GM21528 (cell line): ENCODE measurements at regions not wholly inside any gene's neighbourhood (a gene's known extent, or its start where the extent isn't known, plus 50 kb on each side); places are given as distances from the start of the nearest gene placed in this dataset.
"Not testable (repeated sequence)": the region's sequence is repeated elsewhere in the genome, so short reads cannot be mapped to it uniquely, and the experiment has no call there.

ENCODE experiments used
- ATAC-seq: cut with Tn5 transposase; IDR thresholded peaks from one replicate; pipeline ENCODE4 v1.9.1; 2021; ENCODE audit warnings: mild to moderate bottlenecking, moderate library complexity; ENCODE audit not compliant: unreplicated experiment, low FRiP score

DNA sequence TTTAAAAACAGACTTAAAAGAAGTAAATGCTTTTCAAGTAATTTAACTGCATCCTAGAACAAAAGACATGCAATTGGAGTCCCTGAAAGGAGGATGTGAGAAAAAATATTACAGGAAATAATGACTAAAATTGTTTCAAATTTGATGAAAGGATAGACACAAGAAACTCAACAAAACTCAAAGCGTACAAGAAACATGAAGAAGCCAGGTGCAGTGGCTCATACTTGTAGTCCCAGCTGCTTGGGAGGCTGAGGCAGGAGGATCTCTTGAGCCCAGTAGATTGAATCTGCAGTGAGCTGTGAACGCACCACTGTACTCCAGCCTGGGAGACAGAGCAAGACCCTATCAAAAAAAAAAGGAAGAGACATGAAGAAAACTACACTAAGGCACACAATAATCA, 118.1 kb upstream of the SLC39A10 start:
- ATAC-seq, result no peak

DNA sequence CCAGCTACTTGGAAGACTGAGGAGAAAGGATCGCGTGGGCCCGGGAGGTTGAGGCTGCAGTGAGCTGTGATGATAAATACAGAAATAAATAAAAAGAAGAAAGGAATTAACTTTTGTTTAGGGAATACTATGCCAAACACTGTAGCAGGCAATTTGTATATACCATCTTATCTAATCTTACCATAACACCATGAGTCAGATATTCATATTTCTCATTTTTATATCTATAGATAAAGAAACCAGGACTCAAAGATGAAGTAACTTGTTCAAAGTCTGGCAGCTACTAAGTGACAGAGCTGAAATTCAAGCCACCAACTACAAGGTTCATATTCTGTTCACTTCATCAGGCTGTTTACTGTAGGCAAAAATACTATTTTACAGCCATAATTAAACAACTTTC, 119.2 kb upstream of the SLC39A10 start:
- no peak for ATAC-seq

DNA sequence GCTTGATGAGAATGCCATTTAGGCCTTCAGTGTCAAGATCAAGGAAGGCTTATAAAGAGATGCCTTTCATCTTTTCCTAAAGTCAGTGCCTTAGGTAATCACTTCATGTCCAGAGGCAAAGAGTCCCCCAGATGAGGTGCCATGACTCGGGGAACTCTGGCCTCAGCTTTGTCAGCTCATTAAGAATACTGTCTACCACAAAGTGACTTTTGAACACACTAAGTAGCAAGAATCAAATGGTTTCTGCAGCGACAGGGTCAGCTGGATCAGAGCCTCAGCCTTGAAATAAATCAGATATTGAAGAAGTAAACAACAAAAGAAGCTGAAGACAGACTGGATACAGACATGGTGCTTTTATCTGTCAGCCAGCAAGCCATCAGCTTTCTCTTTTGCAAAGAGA, 120.1 kb upstream of the SLC39A10 start:
- ATAC-seq, result no peak

DNA sequence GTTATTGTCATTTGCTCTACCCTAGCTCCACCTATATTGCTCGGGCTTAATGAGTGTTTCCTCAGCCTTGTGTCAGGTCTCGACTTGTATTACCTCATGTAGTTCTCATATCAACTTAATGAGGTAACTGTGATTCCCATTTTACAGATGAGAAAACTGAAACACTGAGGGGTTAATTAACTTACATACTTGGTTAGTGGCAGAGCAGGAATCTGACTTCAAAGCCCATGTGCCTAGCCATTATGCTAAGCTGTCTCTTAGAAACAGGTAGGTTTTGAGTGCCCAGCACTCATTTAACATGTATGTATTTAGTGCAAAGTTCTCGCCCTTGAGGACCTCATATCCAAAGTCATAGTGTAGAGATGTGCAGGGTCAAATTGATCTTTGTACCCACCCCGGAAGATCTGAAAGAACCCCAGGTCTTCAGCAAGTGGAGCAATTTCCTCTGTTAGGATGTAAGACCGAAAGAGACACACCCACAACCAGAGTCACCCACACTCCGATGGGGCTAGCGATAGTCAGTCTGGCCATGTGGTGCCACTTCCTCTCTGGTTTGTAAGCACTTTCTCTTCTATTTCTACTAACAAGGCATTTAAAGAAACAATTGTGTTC, 121.0 kb upstream of the SLC39A10 start:
- peak; percentile 93 for ATAC-seq

DNA sequence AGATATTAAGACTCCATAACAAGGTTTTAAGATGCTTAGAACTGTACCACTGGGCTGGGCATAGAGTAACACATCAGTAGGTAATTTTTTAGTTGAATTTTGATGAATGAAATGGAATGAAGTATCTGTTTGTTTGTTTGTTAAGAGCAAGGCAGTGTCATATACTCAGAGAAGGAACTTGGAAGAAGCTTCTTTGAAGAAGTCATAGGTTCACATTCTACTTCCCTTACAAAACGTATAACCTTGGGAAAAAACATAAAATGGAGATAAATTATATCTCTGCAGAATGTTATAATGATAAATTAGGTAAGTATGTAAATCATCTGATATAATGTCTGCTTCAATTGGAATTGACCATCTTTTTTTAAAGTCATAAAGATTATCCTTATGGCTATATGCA, 122.1 kb upstream of the SLC39A10 start:
- no peak for ATAC-seq

DNA sequence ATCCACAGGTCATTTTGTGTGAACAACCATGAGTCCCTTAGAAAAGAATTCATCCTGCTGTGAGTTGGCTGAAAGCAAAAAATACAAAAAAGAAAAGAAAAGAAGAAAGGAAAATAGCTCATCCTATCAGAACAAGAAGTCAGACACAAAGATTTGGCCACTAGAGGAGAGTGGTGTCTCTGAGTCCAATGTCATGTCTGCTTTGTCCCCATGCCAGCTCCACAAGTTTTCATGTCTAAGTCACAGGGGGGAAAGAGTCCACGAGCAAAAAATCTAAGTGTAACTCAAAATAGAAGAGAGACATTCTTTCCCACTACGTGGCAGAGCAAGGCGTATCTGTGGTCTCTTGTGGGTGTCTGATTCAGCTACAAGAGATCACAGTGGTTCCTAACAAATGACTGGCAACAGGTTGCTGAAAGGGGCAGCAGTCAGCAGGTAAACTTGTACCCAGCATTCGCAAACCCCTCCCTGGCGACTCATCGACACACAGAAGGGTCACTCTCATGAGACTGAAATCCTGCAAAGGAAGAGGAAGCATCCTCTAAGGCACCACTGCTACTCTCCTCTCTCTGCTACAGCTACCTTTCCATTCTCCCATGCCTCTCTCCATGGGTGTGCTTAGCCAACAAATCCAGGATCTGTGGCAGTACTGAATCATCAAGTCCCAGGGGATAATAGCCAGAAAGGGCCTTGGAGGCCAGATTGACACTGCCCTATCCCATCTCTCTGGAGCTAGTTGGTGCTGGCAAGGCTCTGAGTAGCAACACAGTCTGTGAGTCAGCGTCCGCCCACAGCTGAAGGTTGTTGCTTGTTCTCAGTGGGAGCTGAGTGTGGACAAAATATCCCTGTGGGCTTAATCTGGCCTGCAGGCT, 123.0 kb upstream of the SLC39A10 start:
- ATAC-seq, result no peak

DNA sequence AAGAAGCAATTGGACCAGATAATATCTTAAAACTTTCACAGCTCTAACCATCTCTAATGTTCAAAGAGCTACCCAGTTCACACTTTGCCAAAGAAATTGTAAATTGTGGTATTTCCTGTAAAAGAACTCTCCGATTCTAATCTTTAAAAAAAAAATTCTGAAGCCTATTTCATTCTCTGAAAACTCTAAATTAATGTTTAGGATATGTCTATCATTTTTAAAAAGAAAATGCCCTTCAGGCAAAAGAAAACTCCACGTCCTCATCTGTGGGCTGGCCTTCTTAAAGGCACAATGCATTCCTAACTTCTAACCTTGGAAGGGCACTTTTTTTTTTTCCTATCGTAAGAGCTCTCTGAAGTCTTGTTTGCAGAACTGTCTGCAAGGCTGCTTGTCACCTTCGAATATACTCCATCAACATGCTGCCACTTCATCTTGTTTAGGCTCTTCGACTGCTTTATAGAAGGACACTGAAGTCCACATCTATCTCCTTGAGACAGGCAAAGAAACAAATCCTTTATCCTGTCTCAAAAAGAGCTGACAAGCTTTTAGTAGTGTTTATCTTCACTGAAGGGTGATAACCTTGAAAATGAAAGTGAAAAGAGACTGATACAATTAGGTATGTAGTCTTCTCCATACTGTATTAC, 124.3 kb upstream of the SLC39A10 start:
- ATAC-seq, result peak; percentile 56

DNA sequence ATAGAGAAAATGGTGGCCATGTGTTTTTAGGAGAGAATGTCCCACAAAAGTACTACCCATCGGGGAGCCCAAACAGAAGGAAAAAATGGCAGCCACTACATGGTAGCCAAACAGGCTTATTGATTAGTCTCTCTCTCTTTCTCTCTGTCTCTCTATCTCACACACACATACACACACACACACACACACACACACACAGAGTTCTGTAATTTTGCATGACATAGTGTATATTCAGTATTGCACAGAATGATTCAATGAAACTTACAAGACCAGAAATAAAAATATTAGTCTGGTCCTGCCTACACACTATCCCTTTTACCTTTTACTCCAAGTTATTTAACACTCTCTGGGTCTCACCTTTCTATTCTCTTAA, 124.8 kb upstream of the SLC39A10 start:
- no peak for ATAC-seq

DNA sequence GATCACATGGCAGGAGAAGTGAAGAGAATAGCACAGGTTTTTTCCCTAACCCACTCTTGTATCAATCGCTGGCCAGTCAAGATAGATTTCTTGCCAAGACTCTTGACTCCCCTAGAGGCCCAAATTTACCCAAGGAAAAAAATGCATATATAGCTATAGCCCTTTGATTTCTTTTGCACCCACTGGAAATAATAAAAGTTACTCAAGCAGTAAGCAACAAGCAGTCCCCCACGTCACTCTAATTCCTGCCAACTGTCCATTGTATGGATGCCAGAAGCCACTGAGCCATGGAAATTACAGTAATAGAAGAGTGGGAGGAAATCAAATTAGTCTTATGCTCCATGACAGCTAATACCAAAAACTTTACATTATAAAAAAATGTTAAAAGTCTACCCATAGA, 125.3 kb upstream of the SLC39A10 start:
- ATAC-seq, result no peak

DNA sequence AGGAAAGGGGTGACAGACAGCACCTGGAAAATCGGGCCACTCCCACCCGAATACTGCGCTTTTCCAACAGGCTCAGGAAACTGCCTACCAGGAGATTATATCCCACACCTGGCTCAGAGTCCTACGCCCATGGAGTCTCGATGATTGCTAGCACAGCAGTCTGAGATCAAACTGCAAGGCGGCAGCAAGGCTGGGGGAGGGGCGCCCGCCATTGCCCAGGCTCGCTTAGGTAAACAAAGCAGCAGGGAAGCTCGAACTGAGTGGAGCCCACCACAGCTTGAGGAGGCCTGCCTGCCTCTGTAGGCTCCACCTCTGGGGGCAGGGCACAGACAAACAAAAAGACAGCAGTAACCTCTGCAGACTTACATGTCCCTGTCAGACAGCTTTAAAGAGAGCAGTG, 133.8 kb upstream of the SLC39A10 start:
- not testable (repeated sequence) for ATAC-seq

DNA sequence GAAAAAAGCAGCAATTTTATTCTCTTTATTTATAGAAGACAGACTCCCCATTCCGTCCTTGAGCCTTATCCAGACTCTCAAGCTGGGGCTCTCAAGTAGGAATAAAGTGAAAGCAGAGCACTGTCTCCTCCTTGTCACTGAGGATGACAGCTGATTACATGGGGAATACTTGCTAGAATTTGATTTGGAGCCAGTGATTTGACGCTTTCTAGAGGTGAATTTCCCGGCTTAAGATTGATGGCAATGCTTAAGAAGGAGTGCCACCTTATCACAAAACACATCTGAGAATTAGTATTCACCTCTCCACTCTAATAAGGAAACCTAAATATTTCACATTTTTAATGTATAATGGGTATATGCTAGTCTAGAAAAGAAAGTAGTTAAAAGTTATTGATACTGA, 135.4 kb upstream of the SLC39A10 start:
- ATAC-seq, result no peak

DNA sequence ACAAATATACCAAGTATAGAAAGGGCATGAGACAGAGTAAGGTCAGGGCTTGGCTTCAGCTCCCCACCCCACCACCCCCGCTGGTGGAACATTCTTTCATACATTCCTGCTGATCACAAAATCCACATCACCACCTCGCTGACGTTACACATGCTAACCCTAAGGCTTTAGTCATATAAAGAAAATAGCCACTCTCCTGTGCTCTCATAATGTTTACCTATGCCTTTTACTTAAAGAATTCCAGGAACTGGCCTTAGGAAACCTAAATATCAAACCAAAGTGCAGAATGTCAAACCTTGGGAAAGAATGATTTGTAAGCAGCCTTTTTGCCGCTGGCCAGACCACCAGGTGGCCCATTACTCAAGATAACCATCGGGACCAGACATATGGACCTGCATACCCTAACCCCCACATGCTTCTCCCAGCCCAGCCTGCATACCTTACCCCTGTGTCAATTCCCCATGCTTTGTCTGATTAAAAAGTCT, 136.3 kb upstream of the SLC39A10 start:
- no peak for ATAC-seq

DNA sequence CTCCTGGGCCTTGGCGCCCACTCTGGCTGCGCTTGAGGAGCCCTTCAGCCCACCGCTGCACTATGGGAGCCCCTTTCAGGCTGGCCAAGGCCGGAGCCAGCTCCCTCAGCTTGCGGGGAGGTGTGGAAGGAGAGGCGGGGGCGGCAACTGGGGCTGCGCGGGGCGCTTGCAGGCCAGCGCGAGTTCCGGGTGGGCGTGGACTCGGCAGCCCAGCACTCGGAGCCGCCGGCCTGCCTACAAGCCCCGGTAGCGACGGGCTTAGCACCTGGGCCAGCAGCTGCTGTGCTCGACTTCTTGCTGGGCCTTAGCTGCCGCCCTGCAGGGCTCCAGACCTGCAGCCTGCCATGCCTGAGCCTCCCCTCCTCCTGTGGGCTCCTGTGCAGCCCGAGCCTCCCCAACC, 141.5 kb upstream of the SLC39A10 start:
- ATAC-seq, result no peak

DNA sequence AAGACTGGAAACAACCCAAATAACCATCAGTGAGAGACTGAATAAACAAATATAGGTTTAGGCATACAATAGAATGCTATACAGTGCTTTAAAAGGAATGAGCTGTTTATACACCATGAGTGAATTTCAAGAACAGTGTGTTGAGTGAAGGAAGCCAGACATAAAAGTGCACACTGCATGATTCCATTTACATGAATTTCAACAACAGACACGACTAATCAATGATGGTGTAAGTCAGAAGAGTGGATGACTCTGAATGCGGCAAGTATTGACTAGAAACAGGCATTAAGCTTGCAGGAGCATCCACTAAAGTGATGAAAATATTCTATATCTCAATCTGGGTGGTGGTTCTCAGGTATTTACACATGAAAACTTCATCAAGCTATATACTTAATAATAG, 142.7 kb upstream of the SLC39A10 start:
- no peak for ATAC-seq

DNA sequence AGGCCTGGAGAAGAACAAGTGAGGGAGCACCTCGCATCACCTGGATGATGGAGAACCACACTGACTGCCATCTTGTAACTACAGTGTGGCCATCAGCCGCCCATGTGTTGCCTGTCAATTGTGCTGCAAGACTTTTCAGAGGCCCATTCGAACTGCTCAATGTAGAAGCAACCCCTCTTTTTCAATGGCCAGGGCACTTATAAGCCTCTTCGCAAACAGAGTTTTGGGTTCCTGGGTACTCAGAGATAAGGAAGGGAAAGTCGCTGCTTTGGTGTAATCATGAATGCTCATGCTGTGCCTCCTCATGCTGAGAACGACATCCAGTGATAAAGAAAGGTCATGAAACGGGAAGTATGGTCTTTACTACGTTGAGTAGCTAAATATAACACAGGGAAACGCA, 143.9 kb upstream of the SLC39A10 start:
- ATAC-seq, result no peak

DNA sequence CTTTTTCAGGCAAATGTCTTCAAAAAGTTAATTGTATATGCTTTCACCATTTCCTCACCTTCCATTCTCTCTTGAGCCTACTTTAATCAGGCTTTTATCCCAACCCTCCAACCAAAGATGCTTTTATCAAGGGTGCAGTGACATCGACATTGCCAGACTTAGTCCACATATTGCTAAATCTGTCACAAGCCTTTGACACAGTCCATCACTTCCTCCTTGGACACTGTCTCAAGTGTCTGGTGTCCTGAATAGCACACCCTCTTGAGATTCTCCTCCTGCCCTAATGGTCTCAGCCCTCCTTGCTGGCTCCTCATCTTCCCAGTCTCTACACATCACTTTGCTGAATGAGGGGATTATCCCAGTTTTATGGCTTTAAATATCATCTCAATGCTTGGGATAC, 147.5 kb upstream of the SLC39A10 start:
- ATAC-seq, result no peak

DNA sequence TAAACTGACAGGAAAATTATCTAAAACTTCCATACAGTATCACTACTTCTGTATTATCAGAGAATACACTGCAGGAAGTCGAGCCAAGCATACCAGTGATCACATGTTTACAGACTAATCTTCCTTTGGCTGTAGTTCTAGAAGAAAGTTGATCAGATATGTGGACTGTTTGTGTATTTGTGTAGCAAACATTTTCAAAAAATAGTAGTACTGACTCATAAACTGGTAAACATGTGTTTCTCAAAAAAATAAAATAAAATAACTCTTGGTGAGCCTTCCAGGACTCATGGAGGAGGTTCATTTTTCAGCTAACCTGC, 148.9 kb upstream of the SLC39A10 start:
- no peak for ATAC-seq

DNA sequence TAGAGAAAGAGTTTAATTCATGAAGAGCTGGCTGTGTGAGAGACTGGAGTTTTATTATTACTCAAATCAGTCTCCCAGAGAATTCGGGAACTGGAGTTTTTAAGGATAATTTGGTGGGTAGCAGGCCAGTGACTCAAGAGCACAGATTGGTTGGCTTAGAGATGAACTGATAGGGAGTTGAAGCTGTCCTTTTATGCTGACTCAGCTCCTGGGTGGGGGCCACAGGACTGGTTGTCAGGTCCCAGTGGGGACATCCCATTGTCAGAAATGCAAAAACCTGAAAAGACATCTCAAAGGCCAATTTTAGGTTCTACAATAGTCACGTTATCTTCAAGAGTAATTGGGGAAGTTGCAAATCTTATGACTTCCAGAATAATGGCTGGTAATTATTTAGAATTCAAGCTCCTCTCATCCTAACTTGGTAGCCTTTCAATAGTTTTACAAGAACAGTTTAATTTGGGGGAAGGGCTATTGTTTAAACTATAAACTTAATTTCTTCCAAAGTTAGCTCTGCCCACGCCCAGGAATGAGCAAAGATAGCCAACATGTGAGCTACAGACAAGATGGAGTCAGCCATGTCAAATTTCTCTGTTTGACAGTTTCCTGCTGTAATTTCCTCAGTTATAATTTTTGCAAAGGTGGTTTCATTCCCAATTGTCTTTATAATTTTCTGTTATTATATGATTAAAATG, 149.4 kb upstream of the SLC39A10 start:
- no peak for ATAC-seq

DNA sequence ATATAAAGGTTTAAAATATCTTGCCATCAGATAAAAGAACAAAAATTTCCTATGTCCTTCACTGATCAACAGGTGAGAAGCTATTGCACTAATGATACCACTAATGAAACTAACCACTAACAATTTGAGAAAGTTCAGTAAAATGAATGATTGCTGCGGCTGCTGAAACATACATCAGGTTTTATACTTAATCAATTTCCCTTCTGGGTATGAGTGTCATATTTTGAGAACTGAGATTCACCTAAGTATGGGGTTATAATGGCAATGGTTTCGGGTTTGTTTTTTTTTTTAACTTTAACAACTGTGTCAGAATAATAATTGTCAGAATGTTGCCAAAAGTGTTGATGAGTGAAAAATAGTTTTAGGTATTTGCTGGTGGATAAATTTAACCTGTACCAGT, 151.3 kb upstream of the SLC39A10 start:
- peak; percentile 99 for ATAC-seq

DNA sequence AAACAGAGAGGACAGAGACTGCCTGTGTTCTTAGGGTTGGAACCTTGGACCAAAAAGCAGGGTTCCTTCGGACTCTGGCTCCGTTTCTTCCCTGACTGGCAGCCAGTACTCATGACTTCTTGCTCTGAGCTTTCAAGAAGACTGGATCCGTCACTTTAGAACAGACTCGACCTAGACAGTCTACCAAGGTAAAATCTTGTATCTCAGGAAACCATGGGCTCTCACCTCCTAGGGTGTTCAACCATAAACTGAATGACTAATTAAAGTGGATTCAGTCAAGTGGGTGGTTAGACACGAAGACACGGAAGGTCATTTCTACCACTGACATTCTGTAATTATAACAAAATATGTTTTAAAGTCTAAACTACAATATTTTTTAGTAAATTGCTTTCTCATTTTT, 153.8 kb upstream of the SLC39A10 start:
- ATAC-seq, result no peak

DNA sequence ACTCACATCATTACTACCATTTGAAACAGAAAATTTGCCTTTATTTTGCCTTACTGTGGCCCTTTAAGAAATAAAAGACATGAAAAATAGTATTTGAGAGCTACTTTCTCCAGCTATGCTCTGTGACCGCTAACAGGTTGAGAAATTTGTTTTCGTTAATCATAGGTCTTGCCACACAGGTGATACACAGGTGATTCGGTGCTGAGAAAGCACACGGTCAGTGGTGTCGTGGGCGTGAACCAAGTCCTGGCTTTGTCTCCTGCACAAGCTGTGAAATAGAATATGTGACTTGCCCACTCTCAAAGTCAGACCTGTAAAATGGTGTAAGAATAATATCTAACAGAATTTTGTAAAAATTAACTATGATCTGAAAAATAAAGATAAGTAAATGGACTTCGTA, 155.3 kb upstream of the SLC39A10 start:
- no peak for ATAC-seq
